Lower leg skin (tissue), 4 donors: ENCODE measurements at regions not wholly inside any gene's neighbourhood (a gene's known extent, or its start where the extent isn't known, plus 50 kb on each side); places are given as distances from the start of the nearest gene placed in this dataset.

ENCODE experiments used
- DNase-seq, 2 donors: peaks; one replicate each; pipeline ENCODE4 v3.0.0-alpha.2; 2019; ENCODE audit warnings: low spot score in 2 of 2
- H3K4me3 ChIP-seq: fragments of 200-600 bp; sonication (generic); 2 replicates; pipeline ENCODE4 v1.5.1; 2017; ENCODE audit warnings: mild to moderate bottlenecking, low read depth; ENCODE audit not compliant: poor library complexity, severe bottlenecking
- POLR2A ChIP-seq, 2 donors: fragments of 450-650 bp; IDR thresholded peaks; one replicate each; pipeline ENCODE4 v1.6.1; 2016 to 2017; ENCODE audit warnings: antibody characterized with exemption in 2 of 2, mild to moderate bottlenecking in 1 of 2, moderate library complexity in 1 of 2
- WGBS, 2 donors: methylation state at CpG; one replicate each; pipeline ENCODE4 v1.1.5; 2018; 5-methylcytosine and 5-hydroxymethylcytosine counted together
- intact Hi-C: fragments of 100-400 bp; cut with DNase I; formaldehyde crosslinking; loops from one replicate; pipeline ENCODE4 v1.15.0; 2023; ENCODE audit warnings: low total_unique reads
- TF ChIP-seq, protein P1 (sequence below), 3 donors: fragments of 450-650 bp; IDR thresholded peaks; one replicate each; pipeline ENCODE4 v1.5.1; 2016; ENCODE audit warnings: antibody characterized with exemption in 3 of 3, mild to moderate bottlenecking in 3 of 3, moderate library complexity in 2 of 3

DNA sequence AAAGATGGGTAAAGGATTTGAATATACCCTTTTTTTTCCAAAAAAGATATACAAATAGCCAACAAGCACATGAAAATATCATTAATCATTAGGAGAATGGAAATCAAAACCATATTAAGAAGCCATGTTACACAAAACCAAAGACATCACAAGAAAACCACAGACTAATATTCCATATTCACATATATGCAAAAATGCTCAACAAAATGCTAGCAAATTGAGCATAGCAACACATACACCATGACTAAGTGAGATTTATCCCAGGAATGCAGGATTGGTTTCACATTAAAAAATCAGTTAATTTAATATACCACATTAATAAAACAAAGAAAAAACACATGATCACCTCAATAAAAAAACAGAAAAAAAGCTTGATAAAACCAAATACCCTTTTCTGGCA is 84.7 kb upstream of the LMNTD1 start:
- DNase-seq, result no peak
- TF ChIP-seq, protein P1, sequence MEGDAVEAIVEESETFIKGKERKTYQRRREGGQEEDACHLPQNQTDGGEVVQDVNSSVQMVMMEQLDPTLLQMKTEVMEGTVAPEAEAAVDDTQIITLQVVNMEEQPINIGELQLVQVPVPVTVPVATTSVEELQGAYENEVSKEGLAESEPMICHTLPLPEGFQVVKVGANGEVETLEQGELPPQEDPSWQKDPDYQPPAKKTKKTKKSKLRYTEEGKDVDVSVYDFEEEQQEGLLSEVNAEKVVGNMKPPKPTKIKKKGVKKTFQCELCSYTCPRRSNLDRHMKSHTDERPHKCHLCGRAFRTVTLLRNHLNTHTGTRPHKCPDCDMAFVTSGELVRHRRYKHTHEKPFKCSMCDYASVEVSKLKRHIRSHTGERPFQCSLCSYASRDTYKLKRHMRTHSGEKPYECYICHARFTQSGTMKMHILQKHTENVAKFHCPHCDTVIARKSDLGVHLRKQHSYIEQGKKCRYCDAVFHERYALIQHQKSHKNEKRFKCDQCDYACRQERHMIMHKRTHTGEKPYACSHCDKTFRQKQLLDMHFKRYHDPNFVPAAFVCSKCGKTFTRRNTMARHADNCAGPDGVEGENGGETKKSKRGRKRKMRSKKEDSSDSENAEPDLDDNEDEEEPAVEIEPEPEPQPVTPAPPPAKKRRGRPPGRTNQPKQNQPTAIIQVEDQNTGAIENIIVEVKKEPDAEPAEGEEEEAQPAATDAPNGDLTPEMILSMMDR (IDR thresholded peaks at IDR 0.05), result no peak
- TF ChIP-seq POLR2A (IDR thresholded peaks at IDR 0.05), result no peak
- no peak overlapping the region for H3K4me3 ChIP-seq
- intact Hi-C loops, result no loop called here

DNA sequence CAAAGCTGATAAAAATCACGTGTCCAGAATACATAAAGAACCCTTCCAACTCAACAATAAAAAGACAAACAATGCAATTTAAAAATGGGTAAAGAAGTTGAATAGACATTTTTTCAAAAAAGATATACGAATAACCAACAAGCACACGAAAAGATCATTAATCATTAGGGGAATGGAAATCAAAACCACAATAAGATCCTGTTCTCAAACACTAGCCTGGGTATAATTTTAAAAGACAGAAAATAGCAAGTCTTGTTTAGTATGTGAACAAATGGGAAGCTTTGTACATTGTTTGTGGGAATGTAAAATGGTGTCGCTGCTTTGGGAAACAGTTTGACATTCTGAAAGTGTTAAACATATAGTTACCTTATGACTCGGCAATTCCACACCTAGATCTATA is 86.3 kb upstream of the LMNTD1 start:
- H3K4me3 ChIP-seq, result no peak overlapping the region
- TF ChIP-seq, protein P1 (IDR thresholded peaks at IDR 0.05), result no peak
- TF ChIP-seq POLR2A (IDR thresholded peaks at IDR 0.05), result no peak
- WGBS, 2 donors, result 80 to 87% methylated on average over 5 of the region's 5 CpGs
- DNase-seq, result no peak
- intact Hi-C loops, result no loop called here

DNA sequence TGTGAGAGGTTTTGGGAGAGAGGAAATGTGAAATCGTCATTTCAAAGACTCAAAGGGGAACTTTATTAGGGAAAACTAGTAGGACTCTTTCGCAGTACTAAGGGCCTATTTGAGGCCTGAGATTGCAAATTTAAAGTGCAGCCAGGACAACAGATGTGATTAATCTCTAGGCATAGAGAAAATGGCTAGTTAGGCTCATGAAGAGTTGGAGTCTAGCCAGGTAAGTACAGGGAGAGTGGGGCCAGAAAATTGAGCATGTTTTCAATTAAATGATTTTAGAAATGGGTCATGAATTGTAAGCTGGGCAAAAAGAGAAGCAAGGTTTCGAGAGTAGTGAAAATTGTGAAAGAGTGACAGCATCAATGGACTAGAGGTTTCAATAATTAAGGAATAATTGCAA is 91.9 kb upstream of the LMNTD1 start:
- H3K4me3 ChIP-seq, result no peak overlapping the region
- DNase-seq, result no peak
- intact Hi-C loops, result no loop called here
- WGBS, 2 donors, result 46 to 58% methylated on average over 3 of the region's 3 CpGs
- no peak for TF ChIP-seq POLR2A (IDR thresholded peaks at IDR 0.05)
- TF ChIP-seq, protein P1 (IDR thresholded peaks at IDR 0.05), result no peak

- TF ChIP-seq, protein P1 (IDR thresholded peaks at IDR 0.05), result no peak
- TF ChIP-seq POLR2A (IDR thresholded peaks at IDR 0.05), result no peak
- 63 to 80% methylated on average over 4 of the region's 4 CpGs for WGBS, 2 donors
- no peak for DNase-seq
- no peak overlapping the region for H3K4me3 ChIP-seq
- intact Hi-C loops, result no loop called here
These were observed 92.3 kb upstream of the LMNTD1 start for GRCh38 chr12:25645427-25645826.

- 88 to 92% methylated on average over 1 of the region's 1 CpG for WGBS, 2 donors
- TF ChIP-seq, protein P1 (IDR thresholded peaks at IDR 0.05), result no peak
- no peak for TF ChIP-seq POLR2A (IDR thresholded peaks at IDR 0.05)
- H3K4me3 ChIP-seq, result no peak overlapping the region
- intact Hi-C loops, result no loop called here
- no peak for DNase-seq
These were observed 98.8 kb upstream of the LMNTD1 start for GRCh38 chr12:25651931-25652330.

- DNase-seq, result no peak
- no peak overlapping the region for H3K4me3 ChIP-seq
- intact Hi-C loops, result no loop called here
- WGBS, 2 donors, result 68% methylated on average over 2 of the region's 2 CpGs
- TF ChIP-seq, protein P1 (IDR thresholded peaks at IDR 0.05), result no peak
- no peak for TF ChIP-seq POLR2A (IDR thresholded peaks at IDR 0.05)
These were observed 99.3 kb upstream of the LMNTD1 start for GRCh38 chr12:25652371-25652770.
